Non-pigmented ciliary epithelial cell (primary cell): ENCODE measurements at regions not wholly inside any gene's neighbourhood (a gene's known extent, or its start where the extent isn't known, plus 50 kb on each side); places are given as distances from the start of the nearest gene placed in this dataset.
A peak's percentile ranks its signal among the peaks of the same experiment; 100 is the strongest.
"Not testable (repeated sequence)": the region's sequence is repeated elsewhere in the genome, so short reads cannot be mapped to it uniquely, and the experiment has no call there.

ENCODE experiments used
- DNase-seq: peaks from one replicate; pipeline ENCODE4 v3.0.0-alpha.2; 2010; ENCODE audit warnings: low read depth

- no peak for DNase-seq
Measured at GRCh38 chr13:54004026-54004699, 975.5 kb downstream of the OLFM4 start.

GRCh38 chr13:54016542-54016941 is 987.9 kb downstream of the OLFM4 start:
- no peak for DNase-seq

GRCh38 chr13:54018485-54018884 is 989.9 kb downstream of the OLFM4 start:
- no peak for DNase-seq

DNA sequence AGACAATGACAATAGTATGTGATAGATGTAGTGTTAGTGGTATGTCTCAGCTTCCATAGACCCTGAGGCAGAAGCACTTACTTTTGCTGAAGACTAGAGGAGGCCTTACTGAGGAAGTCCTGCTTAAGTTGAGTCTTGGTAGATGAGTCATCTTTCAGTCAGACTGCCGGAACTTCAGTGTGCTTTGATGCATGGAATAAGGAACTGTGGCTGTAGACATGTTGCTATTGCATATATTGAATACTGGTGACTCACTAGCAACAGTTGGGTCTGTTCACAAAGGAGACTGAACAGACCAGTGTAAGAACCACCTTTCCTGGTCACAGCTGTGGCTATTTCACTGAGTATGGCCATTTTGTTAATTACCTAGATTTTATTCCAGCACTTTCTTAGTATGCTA is 1000.6 kb downstream of the OLFM4 start:
- DNase-seq: peak; percentile 75

GRCh38 chr13:54029720-54030119 is 1001.1 kb downstream of the OLFM4 start:
- DNase-seq: no peak

DNA sequence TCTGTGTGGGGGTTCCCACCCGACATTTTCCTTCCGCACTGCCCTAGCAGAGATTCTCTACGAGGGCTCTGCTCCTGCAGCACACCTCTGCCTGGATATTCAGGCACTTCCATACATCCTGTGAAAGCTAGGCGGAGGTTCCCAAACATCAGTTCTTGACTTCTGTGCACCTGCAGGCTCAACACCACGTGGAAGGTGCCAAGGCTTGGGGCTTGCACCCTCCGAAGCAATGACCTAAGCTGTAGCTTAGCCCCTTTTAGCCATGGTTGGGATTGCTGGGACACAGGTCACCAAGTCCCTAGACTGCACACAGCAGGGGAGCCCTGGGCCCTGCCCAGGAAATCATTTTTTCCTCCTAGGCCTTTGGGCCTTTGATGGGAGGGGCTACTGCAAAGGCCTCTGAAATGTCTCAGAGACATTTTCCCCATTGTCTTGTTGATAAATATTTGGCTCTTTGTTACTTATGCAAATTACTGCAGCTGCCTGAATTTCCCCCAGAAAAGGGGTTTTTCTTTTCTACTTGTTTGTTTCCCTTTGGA is 1004.8 kb downstream of the OLFM4 start:
- no peak for DNase-seq

- no peak for DNase-seq
Measured at GRCh38 chr13:54034047-54034446, 1005.4 kb downstream of the OLFM4 start.

DNA sequence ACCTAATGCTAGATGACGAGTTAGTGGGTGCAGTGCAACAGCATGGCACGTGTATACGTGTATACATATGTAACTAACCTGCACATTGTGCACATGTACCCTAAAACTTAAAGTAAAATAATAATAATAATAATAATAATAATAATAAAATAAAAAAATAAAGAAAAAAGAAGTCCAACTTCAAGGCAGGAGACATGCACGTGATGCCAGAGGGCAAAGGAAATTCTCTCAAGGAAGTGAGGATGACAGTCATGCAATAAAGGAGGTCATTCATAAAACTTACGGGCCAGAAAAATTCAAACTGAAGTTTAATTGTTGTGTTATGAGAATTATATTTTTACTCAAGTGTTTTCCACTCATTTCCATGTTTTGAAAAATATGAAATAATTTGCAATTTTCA is 1028.8 kb downstream of the OLFM4 start:
- DNase-seq: not testable (repeated sequence)

DNA sequence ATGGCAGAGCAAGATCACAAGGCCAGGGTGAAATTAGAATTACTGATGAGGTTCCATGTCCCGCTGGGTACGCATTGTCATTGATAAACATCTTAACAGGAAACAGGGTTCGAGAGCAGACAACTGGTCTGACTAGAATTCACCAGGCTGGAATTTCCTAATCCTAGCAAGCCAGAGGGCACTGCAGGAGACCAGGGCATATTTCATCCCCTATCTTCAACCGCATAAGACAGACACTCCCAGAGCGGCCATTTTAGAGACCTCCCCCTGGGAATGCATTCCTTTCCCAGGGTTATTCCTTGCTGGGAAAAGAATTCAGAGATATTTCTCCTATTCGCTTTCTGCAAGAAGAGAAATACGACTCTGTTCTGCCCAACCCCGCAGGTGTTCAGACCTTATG is 1041.3 kb downstream of the OLFM4 start:
- DNase-seq: not testable (repeated sequence)

DNA sequence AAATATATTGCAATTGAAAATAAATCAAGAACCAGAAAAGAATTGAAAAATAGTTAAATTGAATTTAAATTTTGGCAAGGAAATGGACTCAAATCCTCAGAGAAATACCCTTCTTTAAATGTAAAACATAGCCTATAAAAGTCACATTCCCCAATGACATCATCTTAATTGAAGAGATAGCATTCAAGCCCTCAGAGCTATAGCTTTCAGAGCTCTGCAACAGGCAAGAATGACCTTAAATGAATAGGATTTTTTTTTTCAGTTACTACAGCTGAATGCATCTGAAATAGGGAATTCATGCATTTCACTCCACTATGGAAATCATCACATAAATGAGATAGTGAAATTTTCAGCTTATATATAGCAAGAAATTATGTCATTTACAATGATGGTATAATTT is 1049.0 kb downstream of the OLFM4 start:
- DNase-seq: no peak

DNA sequence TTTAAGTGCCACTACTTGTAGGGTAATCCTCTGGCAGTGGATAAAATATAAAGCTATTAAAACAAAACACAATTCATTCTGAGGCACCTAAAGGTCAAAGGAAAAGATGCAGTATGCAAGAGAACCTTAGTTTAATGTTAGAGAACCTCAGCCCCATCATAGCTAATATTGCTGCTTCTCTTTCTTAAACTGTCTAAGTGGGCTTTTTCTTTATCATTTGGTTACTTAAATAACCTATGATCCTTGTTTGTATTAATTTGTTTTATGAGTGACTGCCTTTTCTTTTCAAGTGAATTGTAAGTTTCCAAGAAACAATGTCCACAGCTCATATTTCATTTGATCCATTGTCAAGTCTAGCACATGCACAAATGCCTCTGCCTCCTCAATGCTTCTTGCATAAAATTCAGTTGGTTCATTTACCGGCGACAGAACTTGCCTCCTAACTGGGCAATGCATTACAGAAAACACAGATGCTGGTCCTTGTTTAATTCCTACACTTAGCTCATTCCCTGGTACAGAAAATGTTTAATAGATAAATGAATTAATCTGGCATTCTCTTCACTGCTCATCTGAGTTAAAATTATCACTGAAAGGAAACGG is 1049.8 kb downstream of the OLFM4 start:
- no peak for DNase-seq

DNA sequence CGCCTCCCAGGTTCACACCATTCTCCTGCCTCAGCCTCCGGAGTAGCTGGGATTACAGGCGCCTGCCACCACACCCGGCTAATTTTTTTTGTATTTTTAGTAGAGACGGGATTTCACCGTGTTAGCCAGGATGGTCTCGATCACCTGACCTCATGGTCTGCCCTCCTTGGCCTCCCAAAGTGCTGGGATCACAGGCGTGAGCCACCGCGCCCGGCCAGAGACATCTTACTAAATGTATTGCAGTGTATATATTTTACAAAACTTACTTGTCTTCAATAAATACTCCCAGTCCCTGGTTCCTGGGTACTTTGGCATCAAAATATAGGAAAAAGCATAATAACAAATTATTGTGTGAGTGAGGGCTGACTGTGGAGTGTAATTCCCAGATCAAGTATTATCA is 1053.7 kb downstream of the OLFM4 start:
- not testable (repeated sequence) for DNase-seq

DNA sequence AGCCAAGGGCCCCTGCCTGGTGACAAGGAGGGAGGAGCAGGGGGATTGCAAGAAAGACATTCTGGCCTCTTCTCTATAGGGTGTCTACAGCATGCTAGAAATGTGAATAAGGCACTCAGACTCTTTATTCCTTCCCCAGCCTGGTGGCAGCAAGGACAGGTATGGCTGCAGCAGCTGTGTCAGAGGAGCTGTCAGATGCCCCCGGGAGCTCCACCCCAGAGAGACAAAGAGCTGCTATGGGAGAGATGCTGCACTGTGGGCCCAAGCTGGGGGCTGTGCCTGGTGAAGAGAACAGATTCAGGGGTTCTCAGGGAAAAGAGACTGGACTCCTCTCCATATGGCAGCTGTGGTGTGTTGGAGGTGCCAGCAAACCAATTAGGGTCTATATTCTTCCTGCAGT is 1063.3 kb downstream of the OLFM4 start:
- no peak for DNase-seq

DNA sequence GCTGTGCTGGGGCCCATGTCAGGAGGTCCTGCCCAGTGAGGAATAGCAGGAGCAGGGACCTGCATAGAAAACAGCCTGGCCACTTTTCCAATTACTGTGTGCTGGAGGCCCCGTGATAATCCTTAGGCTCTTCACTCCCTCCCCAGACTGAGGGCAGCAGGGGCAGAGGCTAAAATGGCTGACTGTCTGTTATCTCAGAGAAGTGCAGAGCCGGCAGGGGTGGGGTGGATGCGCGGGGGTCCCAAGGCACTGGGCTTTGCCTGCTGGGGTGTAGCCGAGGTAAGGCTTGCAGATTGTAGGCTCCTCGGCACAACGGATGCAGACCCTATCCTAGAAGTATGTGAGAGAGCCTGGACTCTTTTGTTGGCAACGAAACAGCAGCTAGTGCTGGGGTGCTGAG is 1064.1 kb downstream of the OLFM4 start:
- DNase-seq: no peak

- no peak for DNase-seq
Measured at GRCh38 chr13:54110597-54110996, 1082.0 kb downstream of the OLFM4 start.

DNA sequence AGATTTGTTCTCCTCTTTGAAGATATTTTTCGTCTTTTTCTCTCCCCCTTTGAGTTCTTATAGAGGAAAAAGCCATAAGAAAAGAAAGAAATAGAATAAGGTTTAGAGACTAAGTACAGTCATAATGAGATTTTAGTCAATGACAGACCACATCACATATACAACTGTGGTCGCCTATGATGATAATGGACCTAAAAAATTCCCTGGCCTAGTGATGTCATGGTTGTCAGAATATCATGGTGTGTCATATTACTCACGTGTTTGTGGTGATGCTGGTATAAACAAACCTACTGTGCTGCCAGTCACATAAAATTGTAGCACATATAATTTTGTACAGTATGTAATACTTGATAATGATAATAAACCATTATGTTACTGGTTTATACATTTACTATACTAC is 1096.1 kb downstream of the OLFM4 start:
- no peak for DNase-seq

GRCh38 chr13:54130931-54131330 is 1102.3 kb downstream of the OLFM4 start:
- not testable (repeated sequence) for DNase-seq

DNA sequence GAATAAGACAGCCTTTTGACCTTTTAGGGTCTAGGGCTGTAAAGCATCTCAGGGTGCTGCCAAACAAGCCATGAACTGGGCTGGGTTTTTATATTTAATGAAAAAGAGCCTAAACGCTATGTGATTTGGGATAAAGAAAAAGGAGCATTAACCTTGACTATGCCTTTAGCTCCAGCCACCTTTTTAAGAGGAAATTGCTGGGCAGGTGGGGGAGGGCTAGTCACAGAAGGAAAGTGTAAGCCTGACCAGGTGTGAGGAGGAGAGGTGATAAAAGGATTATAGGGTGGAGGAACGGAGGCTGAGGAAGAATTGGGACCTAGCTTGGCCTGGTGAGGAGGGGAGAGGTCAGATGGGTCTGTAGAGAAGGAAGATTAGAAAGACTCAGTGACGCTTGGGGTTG is 1102.8 kb downstream of the OLFM4 start:
- not testable (repeated sequence) for DNase-seq

DNA sequence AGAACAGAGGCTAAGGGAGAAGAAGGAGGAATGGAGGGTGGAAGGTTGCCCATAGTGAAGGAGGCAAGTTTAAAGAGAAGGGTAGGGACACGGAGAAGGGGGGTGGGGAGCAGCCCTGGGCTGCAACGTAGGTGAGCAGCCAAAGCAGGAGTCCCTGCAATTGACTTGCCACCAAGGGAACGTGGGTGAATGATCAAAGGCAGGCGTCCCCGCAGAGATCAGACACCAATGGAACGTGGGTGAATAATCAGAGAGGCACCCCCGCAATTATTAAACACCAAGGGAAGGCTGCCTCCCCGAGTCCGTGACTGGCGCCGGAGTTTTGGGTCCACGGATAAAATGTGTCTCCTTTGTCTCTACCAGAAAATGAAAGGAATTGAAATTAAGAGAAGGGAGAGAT is 1103.5 kb downstream of the OLFM4 start:
- not testable (repeated sequence) for DNase-seq

DNA sequence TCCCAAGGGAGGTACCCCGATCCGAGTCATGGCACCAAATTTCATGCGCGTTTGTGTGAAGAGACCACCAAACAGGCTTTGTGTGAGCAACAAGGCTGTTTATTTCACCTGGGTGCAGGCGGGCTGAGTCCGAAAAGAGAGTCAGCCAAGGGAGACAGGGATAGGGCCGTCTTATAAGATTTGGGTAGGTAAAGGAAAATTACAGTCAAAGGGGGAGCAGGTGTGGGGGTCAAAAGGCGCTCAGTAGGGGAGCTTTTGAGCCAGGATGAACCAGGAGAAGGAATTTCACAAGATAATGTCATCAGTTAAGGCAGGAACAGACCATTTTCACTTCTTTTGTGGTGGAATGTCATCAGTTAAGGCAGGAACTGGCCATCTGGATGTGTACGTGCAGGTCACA is 1104.1 kb downstream of the OLFM4 start:
- DNase-seq: not testable (repeated sequence)

DNA sequence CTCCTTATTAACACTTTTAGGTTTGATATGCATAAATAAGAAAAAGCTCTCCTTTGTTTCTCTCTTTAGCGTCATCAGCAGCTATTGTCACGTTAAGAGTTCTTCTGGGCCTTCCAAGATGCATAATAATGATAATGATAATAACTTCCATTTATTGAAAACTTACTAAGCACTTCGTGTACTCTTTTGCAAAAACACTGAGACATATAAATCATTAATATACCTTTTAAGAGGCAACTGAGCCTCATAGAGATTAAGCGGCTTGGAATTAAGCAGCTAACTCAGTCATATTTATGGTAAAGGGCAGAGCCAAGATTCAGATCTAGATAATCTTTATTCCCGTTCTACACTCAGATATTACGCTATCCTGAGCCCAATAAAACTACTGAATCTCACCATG is 1105.1 kb downstream of the OLFM4 start:
- DNase-seq: no peak

DNA sequence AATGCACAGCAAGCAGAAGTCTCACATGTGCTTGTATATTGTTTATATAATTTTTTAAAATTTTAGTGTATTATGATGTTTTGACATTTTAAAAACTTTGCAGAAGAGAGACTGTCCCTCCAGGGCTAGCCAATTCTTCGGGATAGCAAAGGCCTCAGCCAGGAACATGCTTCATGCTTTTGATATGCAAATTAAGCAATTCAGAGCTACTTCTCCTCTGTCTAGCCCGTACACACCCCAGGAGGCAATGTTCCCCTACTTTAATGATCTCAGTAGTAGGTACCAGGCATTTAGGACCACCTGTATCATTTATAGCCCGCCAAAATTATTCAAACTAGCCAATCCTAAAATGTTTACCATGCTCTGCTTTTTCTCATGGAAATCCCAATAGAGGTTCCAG is 1116.2 kb downstream of the OLFM4 start:
- no peak for DNase-seq

- DNase-seq: no peak
Measured at GRCh38 chr13:54150851-54151250, 1122.2 kb downstream of the OLFM4 start.

GRCh38 chr13:54162069-54162468 is 1133.5 kb downstream of the OLFM4 start:
- DNase-seq: no peak
